ENCODE measurements at regions not wholly inside any gene's neighbourhood (a gene's known extent, or its start where the extent isn't known, plus 50 kb on each side); places are given as distances from the start of the nearest gene placed in this dataset.

DNA sequence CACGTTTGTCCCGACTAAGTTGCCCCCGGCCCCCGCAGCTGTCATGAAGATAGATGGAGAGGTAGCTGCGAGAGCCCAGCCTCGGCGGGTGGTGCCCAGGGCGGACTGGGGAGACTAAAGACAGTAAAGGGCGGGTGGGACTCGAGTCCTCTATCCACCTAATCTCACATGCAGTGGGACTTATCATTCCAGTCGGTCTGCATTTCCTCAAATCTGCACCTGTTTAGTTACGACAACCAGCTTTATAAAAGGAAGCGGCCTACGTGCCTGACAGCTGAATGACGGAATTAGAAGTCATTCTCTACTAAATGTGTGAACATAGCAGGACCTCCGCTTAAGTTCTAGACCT lies 109.8 kb upstream of the EGLN3 start:
- FAIRE-seq (no peak), DNase-seq (ENCODE audit: low read depth, low spot score) (no peak)
- no peaks in the 10 kb centered on the region for H3K9me1 ChIP-seq (replicated peaks; ENCODE audit: control insufficient read depth, extremely low read depth, insufficient read depth, low read length)
- H3K27ac ChIP-seq (ENCODE audit: insufficient read depth, low read depth, low read length) = no peak overlapping the region
- CTCF ChIA-PET = interaction anchor here (1.0 to 3.1 kb wide), 10 partner anchors 9 to 220 kb away, joined by 3 to 21 read pairs (median 6); no protein-coding TSS in a partner anchor
- peak overlapping the region; percentile 99 for H2AFZ ChIP-seq (ENCODE audit: low read depth, low read length)
- H3K4me3 ChIP-seq (replicated peaks in 1 of 3; ENCODE audit: insufficient read depth in 1 of 3, low read depth in 1 of 3, low read length in 3 of 3) = peak overlapping the region; percentile 40 to 64 (median 53)
- H3K4me1 ChIP-seq (ENCODE audit: control insufficient read depth, extremely low read depth, insufficient read depth, low read length) = no peaks in the 10 kb centered on the region
- no peaks in the 10 kb centered on the region for H3K9me3 ChIP-seq (replicated peaks; ENCODE audit: control insufficient read depth, insufficient read depth, low read length)
- peaks cover 1 to 9% of the 10 kb centered on the region in 2 experiments for H3K27me3 ChIP-seq (ENCODE audit: control insufficient read depth in 2 of 2, insufficient read depth in 2 of 2, low read length in 2 of 2)
- no peaks in the 10 kb centered on the region for H3K79me2 ChIP-seq (ENCODE audit: control insufficient read depth, insufficient read depth, low read length)
- POLR2A ChIA-PET = no interaction called here
- no peaks in the 10 kb centered on the region for H4K20me1 ChIP-seq (replicated peaks; ENCODE audit: control insufficient read depth, extremely low read depth, insufficient read depth, low read length)
- H3K9ac ChIP-seq (replicated peaks; ENCODE audit: extremely low read depth, insufficient read depth, low read length) = peak overlapping the region; percentile 54
- H3K4me2 ChIP-seq (ENCODE audit: insufficient read depth, low read length) = peak overlapping the region; percentile 64
- no peaks in the 10 kb centered on the region for H3K36me3 ChIP-seq (ENCODE audit: control insufficient read depth in 2 of 2, extremely low read depth in 1 of 2, insufficient read depth in 2 of 2, low read length in 2 of 2)
- dilution Hi-C loops (cut with MboI; ENCODE audit: extremely low pct_ligation_motif_present, low sequenced_read_pairs) (no loop called here), intact Hi-C loops (cut with micrococcal nuclease) (loop anchor here (5.0 kb wide), 1 partner anchor 143 kb away; no protein-coding TSS in a partner anchor)
- TF ChIP-seq MYC (IDR thresholded peaks at IDR 0.05; ENCODE audit: low read depth, low read length) (no peak), POLR2A (IDR thresholded peaks at IDR 0.05; ENCODE audit: low read depth, low read length) (no peak), GATA2 (IDR thresholded peaks at IDR 0.05; ENCODE audit: insufficient read depth, insufficient read length, low read depth, low read length) (no peak), JUN (IDR thresholded peaks at IDR 0.05; ENCODE audit: borderline replicate concordance, insufficient read depth, insufficient read length, low read depth) (no peak)
- TF ChIP-seq, protein P1, sequence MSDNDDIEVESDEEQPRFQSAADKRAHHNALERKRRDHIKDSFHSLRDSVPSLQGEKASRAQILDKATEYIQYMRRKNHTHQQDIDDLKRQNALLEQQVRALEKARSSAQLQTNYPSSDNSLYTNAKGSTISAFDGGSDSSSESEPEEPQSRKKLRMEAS (IDR thresholded peaks at IDR 0.05; ENCODE audit: insufficient read depth, insufficient read length) = no peak
- no TSS peak for BruUV-seq (replicated peaks)

DNA sequence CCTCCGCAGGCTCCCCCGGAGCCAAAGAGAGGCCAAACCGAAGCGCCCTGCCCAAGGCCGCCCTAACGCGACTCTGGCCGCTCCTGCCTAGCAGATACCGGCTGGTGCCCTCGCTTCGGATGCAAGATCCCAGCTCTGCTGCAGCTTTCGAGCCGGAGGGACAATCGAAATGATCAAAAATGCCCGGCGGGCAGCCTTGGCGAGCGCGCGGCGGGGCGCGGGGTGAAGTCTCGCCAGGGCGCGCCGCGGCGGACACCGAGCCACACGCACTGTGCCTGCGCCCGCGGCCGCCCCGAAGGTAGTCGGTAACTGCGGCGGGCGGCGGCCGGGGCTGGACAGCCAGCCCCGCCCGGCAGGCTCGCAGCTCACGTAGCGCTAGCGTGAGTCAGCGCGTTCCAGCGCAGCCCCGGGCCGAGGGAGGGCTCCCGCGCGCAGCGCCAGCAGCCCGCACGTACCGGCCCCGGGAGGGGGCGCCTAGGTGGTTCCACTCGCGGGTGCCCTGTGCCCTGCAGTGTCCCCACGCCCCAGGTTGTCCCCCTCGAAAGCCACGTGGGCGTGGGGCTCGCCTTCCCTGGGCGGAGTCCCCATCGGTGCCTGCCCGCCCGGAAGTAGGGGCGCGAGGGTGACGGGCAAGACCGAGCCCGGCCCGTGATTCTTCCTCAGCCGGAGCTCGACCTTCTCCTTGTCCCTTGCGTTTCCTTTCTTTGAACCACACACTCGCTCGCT lies 109.2 kb upstream of the EGLN3 start:
- Histone ChIP-seq H3K4me3 (replicated peaks in 1 of 3; ENCODE audit: insufficient read depth in 1 of 3, low read depth in 1 of 3, low read length in 3 of 3) (peak overlapping the region; percentile 40 to 64 (median 53)), H4K20me1 (replicated peaks; ENCODE audit: control insufficient read depth, extremely low read depth, insufficient read depth, low read length) (no peaks in the 10 kb centered on the region), H3K27ac (ENCODE audit: insufficient read depth, low read depth, low read length) (peak overlapping the region; percentile 31), H3K4me1 (ENCODE audit: control insufficient read depth, extremely low read depth, insufficient read depth, low read length) (no peaks in the 10 kb centered on the region), H3K36me3 (ENCODE audit: control insufficient read depth in 2 of 2, extremely low read depth in 1 of 2, insufficient read depth in 2 of 2, low read length in 2 of 2) (no peaks in the 10 kb centered on the region), H2AFZ (ENCODE audit: low read depth, low read length) (peak overlapping the region; percentile 99), H3K4me2 (ENCODE audit: insufficient read depth, low read length) (peak overlapping the region; percentile 64), H3K9ac (replicated peaks; ENCODE audit: extremely low read depth, insufficient read depth, low read length) (peak overlapping the region; percentile 54), H3K9me3 (replicated peaks; ENCODE audit: control insufficient read depth, insufficient read depth, low read length) (no peaks in the 10 kb centered on the region), H3K27me3 (ENCODE audit: control insufficient read depth in 2 of 2, insufficient read depth in 2 of 2, low read length in 2 of 2) (peaks cover 0 to 7% of the 10 kb centered on the region in 2 experiments), H3K9me1 (replicated peaks; ENCODE audit: control insufficient read depth, extremely low read depth, insufficient read depth, low read length) (no peaks in the 10 kb centered on the region), H3K79me2 (ENCODE audit: control insufficient read depth, insufficient read depth, low read length) (no peaks in the 10 kb centered on the region)
- ChIA-PET CTCF (interaction anchor here (1.0 to 3.1 kb wide), 10 partner anchors 8 to 220 kb away, joined by 3 to 21 read pairs (median 6); no protein-coding TSS in a partner anchor), POLR2A (interaction anchor here (0.6 kb wide), 1 partner anchor 42 kb away, joined by 4 read pairs; no protein-coding TSS in a partner anchor)
- DNase-seq (ENCODE audit: low read depth, low spot score) (peak; percentile 67), FAIRE-seq (peak; percentile 76)
- intact Hi-C loops (cut with micrococcal nuclease) (loop anchor here (5.0 to 10.0 kb wide), 2 partner anchors 143 to 1125 kb away; partner anchors contain the start of gene NPAS3), dilution Hi-C loops (cut with MboI; ENCODE audit: extremely low pct_ligation_motif_present, low sequenced_read_pairs) (no loop called here)
- TF ChIP-seq MYC (IDR thresholded peaks at IDR 0.05; ENCODE audit: low read depth, low read length) = no peak
- TF ChIP-seq GATA2 (IDR thresholded peaks at IDR 0.05; ENCODE audit: insufficient read depth, insufficient read length, low read depth, low read length) = no peak
- peak; percentile 39 for TF ChIP-seq POLR2A (IDR thresholded peaks at IDR 0.05; ENCODE audit: low read depth, low read length)
- TF ChIP-seq JUN (IDR thresholded peaks at IDR 0.05; ENCODE audit: borderline replicate concordance, insufficient read depth, insufficient read length, low read depth) = no peak
- TF ChIP-seq, protein P2, sequence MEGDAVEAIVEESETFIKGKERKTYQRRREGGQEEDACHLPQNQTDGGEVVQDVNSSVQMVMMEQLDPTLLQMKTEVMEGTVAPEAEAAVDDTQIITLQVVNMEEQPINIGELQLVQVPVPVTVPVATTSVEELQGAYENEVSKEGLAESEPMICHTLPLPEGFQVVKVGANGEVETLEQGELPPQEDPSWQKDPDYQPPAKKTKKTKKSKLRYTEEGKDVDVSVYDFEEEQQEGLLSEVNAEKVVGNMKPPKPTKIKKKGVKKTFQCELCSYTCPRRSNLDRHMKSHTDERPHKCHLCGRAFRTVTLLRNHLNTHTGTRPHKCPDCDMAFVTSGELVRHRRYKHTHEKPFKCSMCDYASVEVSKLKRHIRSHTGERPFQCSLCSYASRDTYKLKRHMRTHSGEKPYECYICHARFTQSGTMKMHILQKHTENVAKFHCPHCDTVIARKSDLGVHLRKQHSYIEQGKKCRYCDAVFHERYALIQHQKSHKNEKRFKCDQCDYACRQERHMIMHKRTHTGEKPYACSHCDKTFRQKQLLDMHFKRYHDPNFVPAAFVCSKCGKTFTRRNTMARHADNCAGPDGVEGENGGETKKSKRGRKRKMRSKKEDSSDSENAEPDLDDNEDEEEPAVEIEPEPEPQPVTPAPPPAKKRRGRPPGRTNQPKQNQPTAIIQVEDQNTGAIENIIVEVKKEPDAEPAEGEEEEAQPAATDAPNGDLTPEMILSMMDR (IDR thresholded peaks at IDR 0.05; ENCODE audit: extremely low read depth in 1 of 2, insufficient read depth in 1 of 2, low read depth in 1 of 2, low read length in 2 of 2) = peak; percentile 15 to 44
- TF ChIP-seq POLR2AphosphoS5 (IDR thresholded peaks at IDR 0.05; ENCODE audit: insufficient read depth, low read depth, low read length) = peak; percentile 58
- TF ChIP-seq, protein P1 (IDR thresholded peaks at IDR 0.05; ENCODE audit: insufficient read depth, insufficient read length) = no peak
- peak; percentile 74 for TF ChIP-seq FOS (IDR thresholded peaks at IDR 0.05; ENCODE audit: borderline replicate concordance, insufficient read depth, low read length)
- BruUV-seq (replicated peaks) = no TSS peak

All from endothelial cell of umbilical vein (primary cell).